Right renal cortex interstitium (tissue), 3 donors: ENCODE measurements at regions not wholly inside any gene's neighbourhood (a gene's known extent, or its start where the extent isn't known, plus 50 kb on each side); places are given as distances from the start of the nearest gene placed in this dataset.

Experiments used
- DNase-seq, 3 donors: peaks; one replicate each; pipeline ENCODE4 v3.0.0-alpha.2; 2013; ENCODE audit warnings: low read depth in 3 of 3, low spot score in 2 of 3

GRCh38 chr12:77777274-77777673 lies 53.4 kb upstream of the NAV3 start:
- DNase-seq: no peak

GRCh38 chr12:77774761-77775160 lies 55.9 kb upstream of the NAV3 start:
- no peak for DNase-seq

- DNase-seq: no peak
These were observed 57.9 kb upstream of the NAV3 start for GRCh38 chr12:77772676-77773298.

GRCh38 chr12:77768558-77768957 lies 62.1 kb upstream of the NAV3 start:
- no peak for DNase-seq

- no peak for DNase-seq
These were observed 62.8 kb upstream of the NAV3 start for GRCh38 chr12:77767756-77768343.

- DNase-seq: no peak
These were observed 63.4 kb upstream of the NAV3 start for GRCh38 chr12:77767335-77767734.

- DNase-seq: no peak
These were observed 64.5 kb upstream of the NAV3 start for GRCh38 chr12:77766224-77766623.

- no peak for DNase-seq
These were observed 69.4 kb upstream of the NAV3 start for GRCh38 chr12:77761286-77761685.

GRCh38 chr12:77760271-77761025 lies 70.2 kb upstream of the NAV3 start:
- DNase-seq: no peak

- DNase-seq: no peak
These were observed 76.6 kb upstream of the NAV3 start for GRCh38 chr12:77754086-77754485.

GRCh38 chr12:77751939-77752338 lies 78.8 kb upstream of the NAV3 start:
- no peak for DNase-seq

- no peak for DNase-seq
These were observed 84.6 kb upstream of the NAV3 start for GRCh38 chr12:77746096-77746495.

- DNase-seq: no peak
These were observed 85.1 kb upstream of the NAV3 start for GRCh38 chr12:77745624-77746023.

GRCh38 chr12:77742631-77743030 lies 88.1 kb upstream of the NAV3 start:
- no peak for DNase-seq

GRCh38 chr12:77741974-77742517 lies 88.6 kb upstream of the NAV3 start:
- no peak for DNase-seq

- DNase-seq: no peak
These were observed 94.3 kb upstream of the NAV3 start for GRCh38 chr12:77736219-77736965.

GRCh38 chr12:77734214-77734883 lies 96.3 kb upstream of the NAV3 start:
- no peak for DNase-seq

GRCh38 chr12:77728018-77728417 lies 102.7 kb upstream of the NAV3 start:
- DNase-seq: no peak

- DNase-seq: no peak
These were observed 103.2 kb upstream of the NAV3 start for GRCh38 chr12:77727442-77728001.

GRCh38 chr12:77725611-77726010 lies 105.1 kb upstream of the NAV3 start:
- DNase-seq: no peak
